SIG-M5 (cell line): ENCODE measurements at regions not wholly inside any gene's neighbourhood (a gene's known extent, or its start where the extent isn't known, plus 50 kb on each side); places are given as distances from the start of the nearest gene placed in this dataset.

Source experiments
- DNase-seq: peaks from one replicate; lab custom pipeline; 2025; lab: John Stamatoyannopoulos, UW

DNA sequence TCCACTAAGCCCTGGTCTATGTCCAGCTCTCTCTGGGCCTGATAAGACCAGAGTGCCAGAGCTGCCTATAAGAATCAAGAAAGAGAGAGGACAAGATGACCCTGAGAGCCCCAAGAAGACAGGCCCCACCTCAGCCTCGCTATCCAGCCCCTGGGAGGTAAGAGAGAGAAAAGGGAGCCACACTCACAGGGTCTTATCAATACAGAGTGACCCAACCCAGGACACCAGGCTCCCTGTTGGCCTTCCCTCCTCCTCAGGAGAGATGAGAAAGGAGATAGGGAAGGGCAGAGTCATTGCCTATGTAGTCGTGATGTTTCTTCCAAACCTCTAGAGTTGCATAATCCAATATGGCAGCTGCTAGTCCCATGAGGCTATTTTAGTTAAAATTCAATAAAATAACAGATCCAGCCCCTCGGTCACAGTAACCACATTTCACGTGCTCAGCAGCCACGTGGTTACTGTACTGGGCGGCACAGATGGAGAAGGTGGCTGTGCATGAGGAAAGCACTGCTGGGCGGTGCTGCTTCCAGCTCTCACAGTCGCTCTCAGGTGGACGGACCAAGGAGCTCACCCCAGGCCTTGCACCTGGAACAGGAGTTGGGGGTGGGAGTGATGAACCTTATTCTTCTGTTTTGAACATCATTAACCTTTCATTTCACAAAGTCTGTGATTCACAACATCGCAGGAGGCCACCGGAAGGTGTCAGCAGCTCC lies 525.8 kb downstream of the SHQ1 start:
- no peak for DNase-seq

DNA sequence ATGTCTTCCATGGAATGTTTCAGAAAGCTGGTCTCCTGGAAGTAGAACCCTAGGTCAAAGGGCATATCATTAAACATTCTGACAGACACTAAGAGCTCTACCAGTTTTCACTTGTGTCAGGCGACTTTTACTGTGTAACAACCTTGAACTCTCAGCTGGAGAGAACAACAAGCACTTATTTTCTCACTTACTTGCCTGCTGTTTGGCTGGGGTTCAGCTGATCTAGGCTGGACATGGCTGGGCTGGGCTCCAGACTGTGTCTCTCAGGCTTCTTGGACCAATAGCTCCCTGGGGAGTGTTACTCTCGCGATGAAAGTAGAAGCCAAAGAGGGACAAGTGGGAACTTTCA lies 527.3 kb downstream of the SHQ1 start:
- DNase-seq: no peak

DNA sequence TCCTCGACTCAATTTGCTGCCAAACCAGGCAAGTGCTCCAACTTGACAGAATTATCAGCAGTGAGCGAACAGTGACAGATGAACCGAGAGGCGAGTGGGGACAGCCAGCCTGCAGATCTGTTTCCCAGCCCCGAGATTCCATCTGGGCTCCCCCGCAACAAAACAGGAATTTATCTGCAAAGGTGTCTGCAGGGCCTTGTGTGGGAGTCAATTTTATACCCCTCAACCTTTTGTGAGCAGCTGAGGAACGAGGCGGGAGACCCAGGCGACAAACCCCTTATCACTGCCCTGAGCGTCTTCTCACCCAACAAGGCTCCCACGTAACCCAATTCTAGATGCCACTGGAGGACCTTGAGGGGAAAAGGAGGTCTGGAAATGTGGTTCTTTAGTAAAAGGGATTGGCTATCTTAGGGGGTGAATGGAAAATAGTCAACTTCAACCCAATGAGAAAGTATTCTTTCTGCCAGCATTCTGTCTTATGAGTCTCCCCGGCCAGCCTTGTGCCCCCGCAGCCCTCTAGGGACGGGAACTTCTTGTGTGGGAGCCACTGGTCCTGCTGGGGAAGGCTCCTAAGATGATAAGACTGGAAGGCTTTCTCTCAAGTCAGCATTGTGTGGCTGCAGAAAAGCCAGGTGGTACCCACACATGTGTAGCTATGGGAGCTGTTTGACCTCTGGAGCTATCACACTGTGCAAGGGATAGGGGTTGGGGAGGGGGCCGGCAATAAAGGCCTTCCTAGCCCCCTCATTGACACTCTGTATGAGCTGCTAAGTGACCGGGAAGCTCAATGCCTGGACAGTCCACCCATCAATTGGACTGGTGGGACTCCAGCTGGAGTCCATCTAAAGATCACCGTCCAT lies 527.9 kb downstream of the SHQ1 start:
- DNase-seq: no peak

DNA sequence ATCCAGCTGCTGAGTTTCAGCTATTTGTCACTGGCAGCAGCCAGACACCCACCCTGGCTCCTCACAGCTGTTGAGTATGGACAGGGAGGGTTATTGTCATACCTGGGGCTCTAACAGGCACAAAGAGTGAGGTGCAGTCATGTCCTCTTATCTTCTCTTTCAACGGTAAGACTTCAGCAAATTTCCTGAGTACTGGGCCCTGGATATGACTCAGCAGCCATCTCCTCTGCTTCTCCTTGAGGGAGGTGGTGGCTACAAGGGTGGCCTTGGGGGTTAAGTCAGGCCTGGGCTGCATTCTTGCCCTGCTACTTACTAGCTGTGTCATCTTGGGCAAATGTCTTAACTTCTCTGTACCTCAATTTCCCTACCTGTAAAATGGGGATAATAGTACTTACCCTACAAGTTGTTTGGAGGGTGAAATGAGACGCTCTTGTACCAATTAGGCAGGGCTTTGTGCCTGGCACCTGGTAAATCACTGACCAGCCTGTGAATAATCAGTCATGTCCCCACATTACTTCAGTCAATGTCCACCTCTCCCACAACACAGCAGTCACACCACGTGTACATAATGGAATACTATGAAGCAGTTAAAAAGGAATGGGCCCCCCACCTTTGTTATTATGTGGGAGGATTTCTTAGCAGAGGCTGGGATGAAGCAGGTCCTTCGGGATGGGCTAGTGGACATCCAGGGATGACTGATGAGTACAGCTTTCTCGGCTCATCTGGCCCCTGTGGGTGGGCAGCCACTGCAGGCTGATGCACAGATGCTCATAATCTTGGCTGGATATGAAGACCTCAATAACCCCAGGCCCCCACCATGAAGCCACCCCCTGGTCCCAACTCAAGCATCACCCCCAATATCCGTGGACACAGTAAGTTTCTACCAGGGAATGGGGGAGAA lies 528.8 kb downstream of the SHQ1 start:
- DNase-seq: no peak

DNA sequence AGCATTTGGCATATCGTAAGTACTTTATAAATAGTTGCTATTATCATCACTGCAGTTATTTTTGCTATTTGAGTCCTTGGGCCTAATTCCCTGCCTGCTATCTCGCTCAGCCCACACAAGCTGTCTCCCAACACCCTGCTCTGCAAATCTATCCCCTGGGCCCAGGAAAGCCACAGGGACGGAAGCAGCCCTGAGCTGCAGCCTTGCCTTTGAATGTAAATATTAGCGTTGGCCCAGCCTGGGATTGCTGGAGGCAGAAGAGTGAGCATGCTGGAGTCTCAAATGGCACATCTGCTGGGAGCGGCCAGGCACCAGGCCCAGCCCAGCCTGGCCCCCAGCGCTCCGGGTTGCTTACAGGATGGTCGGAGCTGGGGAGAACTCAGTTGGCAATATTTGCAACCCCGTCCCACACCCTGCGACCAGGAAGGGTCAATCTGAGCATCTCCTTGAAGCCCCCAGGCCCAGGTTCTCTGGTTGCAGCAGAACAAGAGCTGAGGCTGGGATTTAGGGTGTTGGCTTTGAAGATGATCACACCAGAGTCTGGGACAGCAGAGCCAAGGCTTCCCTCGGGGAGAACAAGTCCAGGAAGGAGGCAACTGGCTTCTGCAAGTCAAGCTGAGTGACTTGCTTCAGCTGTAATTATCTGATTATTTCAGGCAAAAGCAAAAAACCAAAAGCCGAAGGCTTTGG lies 529.6 kb downstream of the SHQ1 start:
- no peak for DNase-seq

DNA sequence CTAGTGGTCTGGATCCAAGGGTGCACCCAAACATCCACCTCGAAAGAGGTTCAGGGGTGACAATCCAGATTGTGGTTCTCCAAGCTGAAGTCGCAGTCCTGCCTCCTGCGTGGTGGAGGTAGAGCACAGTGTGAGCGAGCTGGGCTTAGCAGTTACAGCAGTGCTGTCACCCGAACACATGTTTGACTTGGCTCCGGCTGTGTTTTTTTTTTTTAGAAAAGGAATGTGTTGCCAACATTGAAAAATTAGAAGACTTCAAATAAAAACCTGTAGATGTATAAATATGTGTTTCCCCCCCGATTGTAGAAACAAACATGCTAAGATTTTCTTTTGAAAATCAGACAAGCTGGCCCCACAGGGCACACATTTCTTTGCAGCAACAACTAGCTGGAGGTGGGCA lies 530.8 kb downstream of the SHQ1 start:
- no peak for DNase-seq

DNA sequence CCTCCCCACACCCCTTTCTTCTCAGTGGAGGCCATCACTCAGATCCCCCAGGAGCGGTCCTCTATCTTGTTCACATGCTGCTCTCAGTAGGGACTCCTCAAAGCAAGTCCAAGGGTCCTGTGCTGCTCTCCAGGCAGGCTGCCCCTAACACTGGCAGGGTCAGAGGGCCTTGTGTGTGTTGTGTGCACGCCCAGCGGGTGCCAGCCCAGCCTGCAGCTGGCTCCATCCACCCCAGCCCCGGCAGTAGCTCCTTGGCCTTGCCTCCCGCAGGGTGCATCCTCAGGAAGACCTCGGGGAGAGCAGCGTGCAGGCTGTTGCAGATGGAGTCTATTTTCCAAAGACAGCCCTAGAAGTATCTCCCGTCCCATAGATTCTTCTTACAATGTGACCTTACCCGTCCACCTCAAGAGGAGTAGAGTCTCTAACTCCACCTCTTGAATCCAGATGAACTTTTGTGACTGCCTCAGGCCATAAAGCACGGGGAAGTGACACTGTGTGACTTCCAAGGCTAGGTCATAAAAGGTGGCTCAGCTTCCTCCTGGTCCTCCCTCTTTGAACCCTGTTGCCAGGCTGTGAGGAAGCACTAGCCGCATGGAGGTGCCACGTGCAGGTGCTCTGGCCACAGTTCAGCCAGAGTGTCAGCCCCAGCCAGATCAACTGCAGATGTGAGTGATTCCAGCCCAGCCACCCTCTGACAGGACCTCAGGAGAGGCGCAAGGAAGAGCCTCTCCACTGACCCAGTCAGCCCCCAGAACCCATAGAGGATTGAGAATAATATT lies 531.6 kb downstream of the SHQ1 start:
- DNase-seq: no peak

DNA sequence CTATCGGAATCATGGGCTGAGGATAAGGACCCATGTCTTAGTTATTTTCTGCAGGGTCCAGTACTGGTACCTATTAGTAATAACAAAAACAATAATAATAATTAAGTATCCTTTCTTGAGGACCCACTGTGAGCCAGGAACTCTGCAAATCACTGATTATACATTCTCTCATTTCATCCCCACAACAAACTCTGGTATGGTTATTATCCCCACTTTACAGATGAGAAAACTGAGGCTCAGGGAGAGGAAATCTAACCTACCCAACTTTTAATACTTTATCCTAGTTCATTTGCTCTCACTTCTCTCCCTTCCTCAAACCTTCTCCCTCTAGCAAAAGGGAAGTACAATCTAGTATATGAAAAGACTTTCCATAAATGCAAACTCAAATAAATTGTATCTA lies 528.4 kb upstream of the PROK2 start:
- DNase-seq: no peak

DNA sequence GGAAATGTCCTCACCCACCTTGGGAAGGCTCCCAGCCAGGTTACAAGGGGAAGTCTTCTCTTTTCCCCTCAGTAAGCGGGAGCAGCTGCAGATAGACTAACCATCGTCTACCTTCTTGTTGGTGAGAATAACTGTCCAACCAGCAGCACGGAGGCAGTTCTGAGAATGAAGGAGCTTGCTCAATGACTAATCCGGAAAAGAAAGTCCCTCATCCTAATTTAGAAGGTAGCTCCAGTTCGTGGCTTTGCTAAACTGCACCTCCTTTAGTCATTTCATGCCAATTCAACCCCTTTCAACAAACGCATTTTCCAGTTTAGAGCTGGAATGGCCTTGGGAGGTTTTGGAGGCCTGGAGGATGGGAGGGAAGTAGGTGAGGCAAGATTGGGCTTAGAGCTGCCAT lies 527.4 kb upstream of the PROK2 start:
- no peak for DNase-seq

DNA sequence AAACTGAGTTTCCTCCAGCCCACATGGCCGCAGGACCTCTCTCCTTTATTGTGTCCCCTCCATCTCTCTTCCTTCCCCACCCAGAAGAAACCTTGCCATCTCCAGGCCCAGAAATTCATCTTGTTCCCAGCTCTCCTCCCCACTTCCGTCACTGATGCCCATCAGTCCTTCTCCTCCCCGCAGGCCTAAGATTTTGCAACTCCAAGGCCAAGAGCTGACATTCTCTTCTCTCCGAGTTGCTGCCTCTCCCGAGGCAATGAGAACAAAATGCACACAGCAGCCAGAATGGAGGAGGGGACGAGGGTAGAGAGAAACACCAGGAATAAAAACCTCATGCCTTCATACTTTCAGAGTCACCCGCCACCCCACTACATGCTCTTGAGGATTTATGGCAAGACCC lies 526.5 kb upstream of the PROK2 start:
- no peak for DNase-seq

DNA sequence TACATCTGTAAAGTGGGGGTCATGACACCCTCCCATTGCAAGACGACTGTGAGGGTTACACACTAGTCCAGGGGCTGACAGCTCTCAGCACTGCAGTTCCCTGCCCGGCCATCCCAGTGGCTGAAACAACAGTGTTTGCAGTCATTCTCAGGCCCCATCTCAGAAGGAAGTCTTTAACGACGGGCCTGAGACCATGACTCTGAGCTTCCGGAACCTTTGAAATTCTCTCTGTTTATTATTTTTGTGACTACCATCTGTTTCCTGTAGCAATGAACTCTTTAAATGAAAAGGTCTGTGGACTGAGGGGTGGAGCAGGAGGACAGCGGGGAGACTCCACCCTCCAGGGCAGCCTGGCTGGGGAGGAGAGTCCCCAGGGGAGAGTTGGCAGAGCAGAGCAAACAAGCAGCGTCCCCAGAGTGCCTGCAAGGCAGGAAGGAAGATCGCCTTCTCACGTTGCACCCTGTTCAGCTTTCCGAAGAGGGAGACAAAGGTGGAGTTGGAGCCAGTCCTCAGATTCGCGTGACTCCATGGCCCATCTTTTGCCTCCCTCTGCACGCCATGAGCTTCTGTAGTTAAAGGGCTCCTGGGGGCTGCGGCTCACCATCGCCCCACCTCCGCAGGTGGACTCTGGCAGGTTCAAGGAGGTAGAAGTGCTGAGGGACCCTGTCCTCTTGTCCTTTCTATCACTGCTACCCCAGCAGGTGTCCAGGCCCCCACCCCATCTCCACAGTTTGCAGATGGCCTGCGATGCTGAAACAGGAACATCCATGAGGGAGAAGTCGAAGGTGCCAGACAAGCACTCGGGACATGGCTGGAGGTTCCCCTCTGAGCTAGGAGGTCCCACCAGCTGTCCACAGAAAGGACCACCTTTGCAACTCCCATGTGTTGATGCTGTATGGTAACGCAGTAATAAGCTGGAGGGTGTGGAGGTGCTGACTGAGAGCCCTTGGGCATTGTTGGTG lies 525.8 kb upstream of the PROK2 start:
- no peak for DNase-seq

DNA sequence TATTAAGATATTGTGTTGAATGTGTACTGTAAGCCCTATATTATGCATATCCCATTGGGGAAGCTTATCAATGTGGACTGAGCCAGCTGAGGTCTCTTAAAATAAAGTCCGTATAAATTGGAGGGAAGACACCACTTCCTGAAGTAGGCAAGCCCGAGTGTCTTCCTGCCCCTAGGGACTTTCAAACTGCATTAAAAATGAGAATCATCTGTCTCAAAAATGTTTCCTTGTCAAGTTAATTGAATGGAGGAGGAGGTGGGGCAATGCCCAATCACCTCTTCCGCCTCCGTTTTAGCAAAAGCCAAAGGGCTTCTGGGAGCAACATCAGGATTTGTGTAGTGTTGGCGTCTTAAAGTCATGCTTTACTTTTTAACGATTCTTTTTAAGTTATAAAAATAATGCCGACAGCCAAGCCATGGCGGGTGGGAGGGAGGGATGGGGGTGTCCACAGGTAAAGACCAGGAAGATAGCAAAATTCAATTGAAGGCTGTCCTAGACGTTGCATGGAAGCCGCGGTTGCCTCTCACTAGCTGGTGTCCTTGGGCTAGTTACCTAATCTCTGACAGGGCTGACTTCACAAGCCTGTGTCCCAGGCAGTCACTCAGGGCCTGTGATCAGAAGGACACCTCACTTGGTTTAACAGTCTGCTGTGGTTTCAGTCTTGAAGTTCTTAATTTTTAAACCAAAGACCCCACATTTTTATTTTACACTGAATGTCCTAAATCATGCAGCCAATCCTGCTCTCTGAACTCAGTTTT lies 524.9 kb upstream of the PROK2 start:
- no peak for DNase-seq

DNA sequence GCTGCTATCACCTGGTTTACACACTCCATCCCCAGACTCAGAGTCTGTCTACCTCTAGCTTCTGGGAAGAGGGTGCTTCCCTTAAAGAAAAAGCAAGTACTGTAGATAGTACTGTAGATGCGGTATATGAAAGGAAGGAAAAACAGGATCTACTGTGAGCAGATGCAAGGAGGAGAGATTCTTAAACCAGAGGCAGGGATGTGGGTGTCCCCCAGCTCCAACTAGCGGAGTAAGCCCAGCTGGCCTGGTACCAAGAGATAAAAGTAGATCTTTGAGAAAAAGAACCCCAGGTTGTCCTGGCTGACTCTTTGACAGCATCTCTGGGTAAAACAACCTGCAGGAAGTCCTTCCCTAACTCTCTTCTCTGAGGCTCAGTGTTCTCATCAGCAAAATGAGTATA lies 523.7 kb upstream of the PROK2 start:
- DNase-seq: no peak

DNA sequence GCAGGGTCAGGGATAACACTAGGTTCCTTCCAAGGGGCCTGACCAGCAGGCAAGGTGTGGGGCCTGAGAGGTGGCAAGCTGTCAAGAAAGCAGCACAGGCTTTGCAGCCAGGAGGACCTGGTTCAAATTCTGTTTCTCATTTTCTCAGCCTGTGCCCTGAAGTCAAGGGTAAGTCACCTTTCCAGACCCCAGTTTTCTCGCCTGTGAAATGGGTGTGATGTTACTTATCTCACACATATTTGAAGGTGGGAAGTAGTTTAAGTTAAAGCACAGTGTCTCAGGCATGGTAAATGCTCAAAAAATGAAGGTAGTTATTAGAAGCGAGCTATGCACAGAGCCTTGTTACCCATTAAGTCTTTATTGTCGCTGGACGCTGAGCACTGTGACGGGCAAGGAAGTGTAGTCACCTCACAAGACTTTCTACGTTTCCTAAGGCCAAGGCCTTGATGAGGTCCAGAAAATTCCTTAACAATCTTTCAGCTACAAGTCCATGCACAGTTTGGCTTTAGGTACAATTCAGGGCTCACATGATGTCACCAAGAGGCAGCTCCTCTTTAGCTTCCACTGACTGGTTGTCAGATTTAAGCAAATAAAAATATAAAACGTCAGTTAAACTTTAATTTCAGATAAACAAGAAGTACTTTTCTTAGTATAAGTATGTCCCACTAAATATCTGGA lies 522.6 kb upstream of the PROK2 start:
- no peak for DNase-seq

DNA sequence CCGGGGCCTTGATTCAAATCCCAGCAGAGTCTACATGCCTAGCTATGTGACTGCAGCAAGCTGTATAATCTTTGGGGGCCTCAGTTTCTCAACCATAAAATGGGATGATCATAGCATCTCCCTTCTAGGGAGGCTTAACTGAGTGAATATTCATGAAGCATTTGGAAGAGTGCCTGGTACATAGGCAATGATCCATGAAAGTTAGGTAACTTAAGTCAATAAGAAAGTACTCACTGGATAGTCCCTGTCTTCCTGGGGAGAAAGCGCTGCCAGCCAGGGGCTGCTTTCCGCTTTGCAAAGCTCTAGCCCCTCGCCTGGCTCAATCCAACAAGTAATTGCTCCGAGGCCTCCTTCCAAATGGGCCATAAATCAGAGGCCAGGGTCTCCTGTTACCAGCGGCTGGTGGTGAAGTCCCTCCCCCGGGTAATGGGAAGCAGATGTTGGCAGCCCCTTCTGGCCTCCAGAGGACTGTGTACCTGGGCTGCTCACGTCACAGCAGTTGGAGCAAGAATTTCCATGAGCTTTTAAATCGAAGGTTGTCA lies 521.9 kb upstream of the PROK2 start:
- no peak for DNase-seq

DNA sequence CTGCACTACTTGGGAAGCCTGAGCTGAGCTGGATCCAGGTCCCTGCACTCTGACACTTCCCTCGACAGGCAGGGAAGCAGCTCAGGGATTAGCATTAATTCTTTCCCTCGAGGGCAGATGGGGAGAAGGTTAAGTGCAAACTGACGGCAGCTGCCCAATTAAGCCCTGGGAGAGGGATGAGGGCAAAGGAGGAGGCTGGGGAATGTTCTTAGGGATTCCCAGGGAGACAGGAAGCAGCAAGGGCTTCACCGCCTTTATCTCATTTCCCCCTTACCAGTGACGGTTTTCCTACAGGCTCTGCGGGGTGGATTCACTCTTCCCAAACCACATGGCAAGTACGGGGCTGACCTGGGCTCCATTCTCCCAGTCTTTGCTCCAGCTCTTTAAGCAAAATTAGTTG lies 519.0 kb upstream of the PROK2 start:
- DNase-seq: no peak

DNA sequence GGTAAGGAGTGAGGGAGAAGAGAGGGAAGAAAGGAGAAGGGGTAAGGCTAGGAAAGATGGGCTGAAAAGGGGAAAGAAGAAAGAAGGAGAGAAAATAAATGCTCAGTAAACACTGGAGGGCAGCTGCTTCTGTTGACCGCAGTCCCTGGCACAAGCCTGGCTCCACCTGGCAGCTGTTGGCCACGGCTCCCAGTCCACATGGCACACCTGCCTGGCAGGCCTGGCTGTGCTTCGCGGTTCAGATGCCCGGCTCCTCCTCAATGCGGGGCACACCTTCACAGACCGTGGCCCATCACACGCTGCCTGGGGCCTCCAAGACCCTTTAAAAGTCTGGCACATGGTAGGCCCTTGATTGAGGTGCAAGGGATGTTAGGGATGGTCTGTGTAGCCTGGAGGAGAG lies 516.8 kb upstream of the PROK2 start:
- DNase-seq: no peak

DNA sequence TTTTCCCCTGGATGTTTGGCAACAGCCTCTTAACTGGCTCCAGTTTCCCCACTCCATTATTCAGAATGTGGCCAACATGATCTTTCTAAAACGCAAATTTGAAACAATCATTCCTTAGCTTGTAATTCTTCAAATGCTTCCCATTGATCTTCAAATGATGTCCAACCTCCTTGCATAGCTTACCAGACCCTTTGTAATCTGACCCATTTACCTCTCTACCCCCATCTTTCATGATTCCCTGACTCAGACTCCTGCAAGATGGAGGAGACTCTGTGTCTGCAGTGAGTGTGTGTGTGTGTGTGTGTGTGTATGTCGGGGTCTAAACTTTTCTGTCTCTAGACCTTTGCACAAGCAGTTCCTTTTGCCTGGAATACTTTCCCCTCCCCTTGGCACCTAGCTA lies 515.7 kb upstream of the PROK2 start:
- no peak for DNase-seq

DNA sequence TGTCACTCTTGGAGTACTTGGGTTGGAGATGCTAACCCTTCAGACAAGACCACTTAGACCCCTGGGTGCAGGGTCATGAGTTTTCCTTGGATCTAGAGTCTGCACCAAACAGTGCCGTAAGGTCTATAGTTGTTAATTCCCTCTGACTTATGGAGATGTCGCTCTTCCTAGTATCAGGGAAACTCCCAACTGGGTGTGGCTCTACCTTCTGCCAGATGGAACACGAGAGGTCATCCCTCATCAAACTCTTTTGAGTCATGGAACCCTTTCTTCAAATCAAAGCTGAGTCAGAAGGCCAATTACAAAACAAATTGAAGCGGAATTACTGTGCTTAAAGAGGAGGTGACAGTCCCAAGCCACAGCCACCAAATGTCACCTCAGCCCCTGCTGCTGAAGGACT lies 514.9 kb upstream of the PROK2 start:
- no peak for DNase-seq
